HG03095 (cell line): ENCODE measurements at regions not wholly inside any gene's neighbourhood (a gene's known extent, or its start where the extent isn't known, plus 50 kb on each side); places are given as distances from the start of the nearest gene placed in this dataset.
A peak's percentile ranks its signal among the peaks of the same experiment; 100 is the strongest.
"Not testable (repeated sequence)": the region's sequence is repeated elsewhere in the genome, so short reads cannot be mapped to it uniquely, and the experiment has no call there.

Experiments used
- ATAC-seq: cut with Tn5 transposase; IDR thresholded peaks from one replicate; pipeline ENCODE4 v1.9.1; 2021; ENCODE audit warnings: moderate library complexity; ENCODE audit not compliant: unreplicated experiment

- ATAC-seq, result peak; percentile 33
These were observed 262.4 kb downstream of the ZNF37A start for GRCh38 chr10:38356527-38356926.

DNA sequence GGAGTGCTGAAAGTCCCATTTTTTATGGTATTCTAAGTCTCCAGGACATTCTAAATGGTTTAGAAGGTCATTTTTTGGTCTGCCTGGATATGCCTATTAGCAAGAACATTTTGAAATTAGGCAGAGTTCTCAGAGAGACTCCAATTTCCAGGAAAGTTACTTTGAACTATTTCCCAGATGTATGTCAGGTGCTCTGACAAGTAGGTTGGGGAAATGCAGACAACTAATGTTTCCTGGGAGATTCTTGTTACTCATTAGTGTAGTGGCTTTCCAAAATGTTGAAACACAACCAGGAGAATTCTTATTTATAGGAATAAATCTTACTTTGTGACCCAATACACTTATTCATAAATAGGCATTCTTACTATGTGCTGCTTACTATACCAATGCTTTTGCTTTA lies 268.4 kb downstream of the ZNF37A start:
- ATAC-seq, result not testable (repeated sequence)

DNA sequence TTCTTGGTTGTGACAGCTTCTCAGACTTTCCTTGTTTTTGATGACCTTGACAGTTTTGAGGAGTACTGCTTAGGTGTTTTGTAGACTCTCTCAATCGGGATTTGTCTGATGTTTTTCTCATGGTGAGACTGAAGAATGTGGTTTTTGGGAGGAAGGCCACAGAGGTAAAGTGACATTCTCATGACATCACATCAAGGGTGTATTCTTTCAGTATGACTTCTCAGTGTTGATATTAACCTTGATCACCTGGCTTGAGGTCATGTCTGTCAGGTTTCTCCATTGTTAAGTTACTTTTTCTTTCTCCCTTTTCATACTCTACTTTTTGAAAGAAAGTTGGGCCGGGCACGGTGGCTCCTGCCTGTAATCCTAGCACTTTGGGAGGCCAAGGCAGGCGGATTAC lies 269.9 kb downstream of the ZNF37A start:
- not testable (repeated sequence) for ATAC-seq

DNA sequence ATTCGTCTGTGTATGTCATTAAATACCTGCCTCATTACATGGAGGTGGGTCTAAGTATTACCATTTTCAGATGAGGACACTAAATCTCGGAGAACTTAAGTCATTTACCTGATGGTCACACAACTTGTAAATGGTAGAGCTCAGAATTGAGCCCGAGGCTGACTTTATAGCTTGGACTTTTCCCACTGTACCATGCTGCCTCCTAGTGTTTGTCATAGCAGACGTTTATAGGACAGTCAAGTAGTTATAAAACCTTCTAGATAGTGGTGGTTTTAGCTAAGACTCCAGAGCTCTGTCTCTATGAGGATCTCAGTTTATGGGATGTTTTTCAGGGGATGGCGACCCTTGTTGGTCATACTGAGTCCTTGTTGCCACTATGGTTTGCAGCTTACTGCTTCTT lies 271.8 kb downstream of the ZNF37A start:
- peak; percentile 72 for ATAC-seq

- ATAC-seq, result not testable (repeated sequence)
These were observed 289.7 kb downstream of the ZNF37A start for GRCh38 chr10:38383800-38384199.

DNA sequence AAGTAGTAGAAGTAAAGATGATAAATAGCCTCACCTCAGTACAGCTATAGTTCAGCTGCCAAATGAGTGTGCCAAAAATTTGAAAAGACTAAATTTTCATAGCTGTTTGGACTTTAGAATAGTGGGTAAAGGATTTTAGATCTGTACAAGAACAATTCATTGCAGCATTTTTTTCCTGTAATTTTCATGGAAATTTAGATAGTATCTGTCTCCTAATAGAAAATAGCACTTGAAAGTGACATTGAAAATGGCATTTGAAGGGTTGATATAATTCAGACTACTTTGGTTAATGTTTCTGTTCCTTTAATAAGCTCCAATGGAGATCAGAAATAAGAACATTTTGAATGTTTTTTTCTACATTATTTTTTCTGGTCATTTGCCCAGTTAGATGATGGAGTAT lies 292.7 kb downstream of the ZNF37A start:
- not testable (repeated sequence) for ATAC-seq

DNA sequence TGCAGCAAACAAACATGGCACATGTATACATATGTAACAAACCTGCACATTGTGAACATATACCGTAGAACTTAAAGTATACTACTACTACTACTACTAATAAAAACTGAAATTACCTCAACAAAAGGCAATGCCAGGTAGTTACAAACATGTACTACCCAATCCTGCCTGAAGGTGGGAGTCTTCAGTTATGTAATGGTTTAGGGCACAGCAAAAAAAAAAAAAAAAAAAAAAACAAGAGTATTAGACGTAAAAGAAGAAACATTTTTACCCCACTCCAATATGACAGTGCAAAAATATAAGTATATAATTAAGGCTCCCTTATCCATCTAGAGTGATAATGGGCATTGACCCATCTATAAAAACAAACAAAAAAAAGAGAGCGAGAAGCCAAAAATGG lies 296.6 kb downstream of the ZNF37A start:
- not testable (repeated sequence) for ATAC-seq

DNA sequence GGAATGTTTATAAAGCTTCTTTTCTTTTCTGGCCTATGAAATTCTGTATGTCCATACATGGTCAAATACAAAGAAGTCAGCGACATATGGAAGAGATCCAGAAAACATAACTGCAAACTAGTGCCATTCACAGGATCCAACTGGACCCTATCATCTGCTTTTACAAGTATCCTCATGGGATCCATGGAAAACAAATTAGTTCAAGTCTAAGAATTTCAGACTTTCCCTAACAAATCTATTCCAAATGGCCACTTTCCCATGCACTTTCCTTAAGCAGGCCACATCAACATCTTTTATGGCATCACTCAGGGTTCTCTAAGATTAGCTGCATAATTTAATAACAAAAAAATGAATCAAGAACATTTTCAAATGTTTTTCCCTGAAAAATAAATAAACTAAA lies 301.3 kb downstream of the ZNF37A start:
- not testable (repeated sequence) for ATAC-seq

DNA sequence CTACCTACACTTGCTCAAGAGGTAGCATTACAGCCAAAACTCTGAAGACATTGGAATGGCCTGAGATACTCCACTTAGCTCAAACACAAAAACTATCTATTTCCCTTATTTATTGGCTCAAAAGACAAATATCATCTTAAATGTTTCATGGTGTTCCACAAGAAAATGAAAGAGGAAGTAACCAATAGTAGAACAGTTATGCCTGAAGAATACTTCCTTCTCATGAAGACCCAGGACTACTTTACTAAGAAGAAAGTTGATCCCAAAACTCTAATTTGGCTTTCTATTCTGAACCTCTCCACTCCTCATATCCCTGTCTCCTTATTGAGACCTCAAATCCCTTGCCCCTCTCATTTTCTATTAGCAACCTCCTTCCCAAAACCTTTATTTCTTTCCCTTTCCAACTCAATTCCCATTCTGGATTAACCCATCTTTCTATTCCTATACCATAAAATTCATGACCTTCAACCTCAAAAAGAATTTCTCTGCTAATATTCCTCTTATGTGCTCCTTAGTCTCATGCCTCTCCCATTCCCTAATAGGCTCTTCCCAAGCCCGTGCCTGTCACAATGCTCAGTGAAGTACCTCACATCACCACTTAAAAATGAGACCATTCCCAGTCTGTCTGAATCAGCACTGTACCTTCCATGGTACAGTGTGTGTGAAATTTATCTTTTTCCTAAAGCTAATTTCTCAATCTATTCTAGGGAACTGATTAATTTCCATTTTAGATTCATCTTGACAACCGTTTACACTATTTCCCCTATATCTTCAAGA lies 302.2 kb downstream of the ZNF37A start:
- ATAC-seq, result not testable (repeated sequence)

DNA sequence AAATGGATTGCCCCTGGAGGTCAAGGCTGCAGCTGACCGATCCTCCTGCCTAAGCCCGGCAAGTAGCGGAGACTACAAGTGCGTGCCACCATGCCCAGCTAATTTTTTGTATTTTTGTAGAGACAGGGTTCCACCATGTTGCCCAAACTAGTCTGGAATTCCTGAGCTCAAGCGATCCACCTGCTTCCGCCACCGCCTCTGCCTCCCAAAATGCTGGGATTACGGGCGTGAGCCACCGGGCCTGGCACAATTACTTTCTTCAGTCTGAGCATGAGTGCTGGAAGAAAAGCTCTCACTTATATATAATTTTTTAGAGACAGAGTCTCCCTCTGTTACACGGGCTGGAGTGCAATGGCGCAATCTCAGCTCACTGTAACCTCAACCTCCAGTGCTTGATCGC lies 307.4 kb downstream of the ZNF37A start:
- ATAC-seq, result not testable (repeated sequence)

GRCh38 chr10:38402442-38403346 lies 308.6 kb downstream of the ZNF37A start:
- ATAC-seq, result peak; percentile 99

DNA sequence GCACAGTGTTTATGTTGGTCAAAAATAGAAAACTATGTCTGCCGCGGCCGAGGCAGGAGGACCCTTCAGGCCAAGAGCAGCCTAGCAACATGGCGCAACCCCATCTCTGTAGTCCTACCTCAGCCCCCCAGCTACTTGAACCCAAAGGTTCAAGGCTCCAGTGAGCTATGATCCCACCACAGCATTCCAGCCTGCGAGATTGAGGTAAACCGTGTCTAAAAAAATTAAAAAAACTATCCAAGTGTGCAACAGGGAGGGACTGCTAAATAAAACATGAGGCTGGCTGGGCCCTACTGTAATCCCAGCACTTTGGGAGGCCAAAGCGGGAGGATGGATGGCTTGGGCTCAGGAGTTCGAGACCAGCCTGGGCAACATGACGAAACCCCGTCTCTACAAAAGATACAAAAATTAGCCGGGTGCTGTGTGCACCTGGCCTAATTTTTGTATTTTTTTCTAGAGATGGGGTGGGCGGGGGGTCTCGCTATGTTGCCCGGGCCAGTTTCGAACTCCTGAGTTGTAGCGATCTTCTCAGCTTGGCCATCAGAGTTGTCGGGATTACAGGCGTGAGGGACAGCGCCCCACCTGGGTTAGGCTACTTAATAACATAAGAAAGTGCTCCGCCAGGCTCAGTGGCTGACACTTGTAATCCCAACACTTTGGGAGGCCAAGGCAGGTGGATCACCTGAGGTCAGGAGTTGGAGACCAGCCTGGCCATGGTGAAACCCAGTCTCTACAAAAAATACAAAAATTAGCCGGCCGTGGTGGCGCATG lies 309.4 kb downstream of the ZNF37A start:
- ATAC-seq, result not testable (repeated sequence)

- not testable (repeated sequence) for ATAC-seq
These were observed 329.5 kb downstream of the ZNF37A start for GRCh38 chr10:38423634-38424033.

DNA sequence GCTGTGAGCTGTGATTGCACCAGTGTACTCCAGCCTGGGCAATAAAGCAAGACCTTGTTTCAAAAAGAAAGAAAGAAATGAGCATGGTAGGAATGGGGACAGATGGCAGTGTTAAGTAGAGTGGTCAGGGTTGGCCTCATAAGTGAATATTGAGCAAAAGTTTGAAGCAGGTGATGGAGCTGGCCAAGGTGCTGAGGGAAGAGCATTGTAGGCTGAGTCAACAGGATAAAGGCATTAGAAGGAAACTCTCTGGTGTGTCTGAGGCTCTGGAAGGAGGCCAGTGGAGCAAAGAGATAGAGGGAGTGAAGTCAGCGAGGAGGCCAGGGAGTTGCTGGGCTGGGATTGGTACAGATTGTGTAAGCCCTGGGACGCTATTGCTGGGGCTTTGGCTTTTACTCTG lies 336.1 kb downstream of the ZNF37A start:
- ATAC-seq, result not testable (repeated sequence)

- not testable (repeated sequence) for ATAC-seq
These were observed 343.2 kb downstream of the ZNF37A start for GRCh38 chr10:38437359-38437758.

DNA sequence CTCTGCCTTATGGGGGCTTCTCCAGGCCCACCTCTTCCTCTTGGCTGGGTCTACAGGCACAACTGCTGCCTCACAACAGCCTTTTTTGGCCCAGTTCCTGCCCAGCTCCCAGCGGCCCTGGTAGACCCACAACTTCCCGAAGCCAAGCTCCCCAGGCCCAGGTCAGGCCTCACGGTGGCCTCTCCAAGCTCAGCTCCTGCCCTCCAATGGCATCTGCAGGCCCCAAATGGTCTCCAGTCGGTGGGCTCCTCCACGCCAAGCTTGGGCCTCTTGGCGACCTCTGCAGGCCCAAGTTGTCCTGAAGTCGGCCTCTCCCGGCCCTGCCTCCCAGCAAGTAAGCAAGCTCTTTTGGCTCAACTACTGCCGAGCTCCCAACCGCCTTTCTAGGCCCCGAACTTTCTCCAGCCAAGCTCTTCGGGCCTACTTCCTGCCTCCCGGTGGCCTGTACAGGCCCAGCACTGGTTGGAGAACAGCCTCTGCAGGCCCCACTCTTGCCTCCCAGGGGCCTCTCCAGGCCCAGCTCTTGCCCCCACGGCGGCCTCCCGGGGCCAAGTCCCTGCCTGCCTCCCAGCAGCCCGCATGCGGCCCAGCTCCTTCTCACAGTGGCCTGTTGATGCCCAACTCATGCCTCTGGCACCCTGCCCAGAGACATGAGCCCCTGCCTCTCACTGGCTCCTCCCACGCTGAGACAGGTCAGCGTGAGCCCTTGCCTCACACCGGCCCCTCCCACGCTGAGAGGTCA lies 354.6 kb downstream of the ZNF37A start:
- ATAC-seq, result not testable (repeated sequence)

DNA sequence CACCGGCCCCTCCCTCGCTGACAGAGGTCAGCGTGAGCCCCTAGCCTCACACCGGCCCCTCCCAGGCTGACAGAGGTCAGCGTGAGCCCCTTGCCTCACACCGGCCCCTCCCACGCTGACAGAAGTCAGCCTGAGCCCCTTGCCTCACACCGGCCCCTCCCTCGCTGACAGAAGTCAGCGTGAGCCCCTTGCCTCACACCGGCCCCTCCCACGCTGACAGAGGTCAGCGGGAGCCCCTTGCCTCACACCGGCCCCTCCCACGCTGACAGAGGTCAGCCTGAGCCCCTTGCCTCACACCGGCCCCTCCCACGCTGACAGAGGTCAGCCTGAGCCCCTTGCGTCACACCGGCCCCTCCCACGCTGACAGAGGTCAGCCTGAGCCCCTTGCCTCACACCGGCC lies 355.5 kb downstream of the ZNF37A start:
- not testable (repeated sequence) for ATAC-seq

GRCh38 chr10:38450372-38451057 lies 356.4 kb downstream of the ZNF37A start:
- ATAC-seq, result not testable (repeated sequence)

DNA sequence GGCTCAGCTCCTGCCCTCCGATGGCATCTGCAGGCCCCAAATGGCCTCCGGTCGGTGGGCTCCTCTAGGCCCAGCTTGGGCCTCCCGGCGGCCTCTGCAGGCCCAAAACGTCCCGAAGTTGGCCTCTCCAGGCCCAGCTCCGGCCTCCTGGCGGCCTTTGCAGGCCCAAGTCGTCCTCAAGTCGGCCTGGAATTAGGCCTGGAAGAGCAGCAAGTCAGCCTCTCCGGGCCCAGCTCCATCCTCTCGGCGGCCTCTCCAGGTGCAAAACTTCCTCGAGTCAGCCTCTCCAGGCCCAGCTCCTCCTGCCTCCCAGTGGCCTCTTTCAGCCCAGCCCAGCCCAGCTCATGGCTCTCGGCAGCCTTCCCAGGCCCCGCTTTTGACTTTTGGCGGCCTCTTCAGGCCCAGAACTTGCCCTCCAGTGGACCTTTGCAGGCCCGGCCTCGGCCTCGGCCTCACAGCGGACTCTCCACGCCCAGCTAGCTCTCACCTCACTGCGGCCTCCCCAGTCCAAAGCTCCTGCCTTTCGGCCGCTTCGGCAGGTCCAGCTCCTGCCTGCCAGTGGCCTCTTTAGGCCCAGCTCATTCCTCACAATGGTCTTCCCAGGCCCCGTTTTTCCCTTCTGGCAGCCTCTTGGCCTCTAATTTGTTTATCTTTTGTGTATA lies 357.3 kb downstream of the ZNF37A start:
- not testable (repeated sequence) for ATAC-seq
